ENCODE measurements at regions not wholly inside any gene's neighbourhood (a gene's known extent, or its start where the extent isn't known, plus 50 kb on each side); places are given as distances from the start of the nearest gene placed in this dataset.

GRCh38 chr17:49903523-49903922 lies 55.7 kb upstream of the TAC4 start:
- TF ChIP-seq CTCF (IDR thresholded peaks at IDR 0.05) = no peak
- H3K27me3 ChIP-seq (ENCODE audit: insufficient read depth in 3 of 3, low read length in 2 of 3) = peaks cover 0 to 63% (median 22%) of the 10 kb centered on the region in 3 donors
- ATAC-seq = no peak
- no peak for DNase-seq
- no peaks in the 10 kb centered on the region for H3K36me3 ChIP-seq (ENCODE audit: insufficient read depth in 1 of 2, low read depth in 1 of 2)
- H3K4me3 ChIP-seq = no peak overlapping the region
- H3K27ac ChIP-seq = no peak overlapping the region
- intact Hi-C loops (cut with DNase I) = no loop called here
- 42 to 51% (median 43%) methylated on average over 5 of the region's 5 CpGs for WGBS, 3 donors
- no peaks in the 10 kb centered on the region for H3K4me1 ChIP-seq
- no peaks in the 10 kb centered on the region for H3K9me3 ChIP-seq

- TF ChIP-seq CTCF (IDR thresholded peaks at IDR 0.05) = no peak
- no peaks in the 10 kb centered on the region for H3K9me3 ChIP-seq
These were observed 57.0 kb upstream of the TAC4 start for GRCh38 chr17:49904893-49905292.

GRCh38 chr17:49906531-49907136 lies 58.8 kb upstream of the TAC4 start:
- H3K4me3 ChIP-seq = no peak overlapping the region
- intact Hi-C loops (cut with DNase I) = no loop called here
- DNase-seq = no peak
- H3K36me3 ChIP-seq (ENCODE audit: insufficient read depth in 1 of 2, low read depth in 1 of 2) = no peaks in the 10 kb centered on the region
- no peaks in the 10 kb centered on the region for H3K4me1 ChIP-seq
- H3K27ac ChIP-seq = no peak overlapping the region
- ATAC-seq = no peak
- 54 to 61% (median 57%) methylated on average over 10 of the region's 10 CpGs for WGBS, 3 donors
- no peak for TF ChIP-seq CTCF (IDR thresholded peaks at IDR 0.05)
- H3K9me3 ChIP-seq = no peaks in the 10 kb centered on the region
- peaks cover 0 to 82% (median 41%) of the 10 kb centered on the region in 3 donors for H3K27me3 ChIP-seq (ENCODE audit: insufficient read depth in 3 of 3, low read length in 2 of 3)

More at GRCh38 chr17:49904893-49905292, 57.0 kb upstream of the TAC4 start:
- DNase-seq (no peak), ATAC-seq (no peak)
- no peak overlapping the region for H3K27ac ChIP-seq
- H3K27me3 ChIP-seq (ENCODE audit: insufficient read depth in 3 of 3, low read length in 2 of 3) = peaks cover 0 to 75% (median 35%) of the 10 kb centered on the region in 3 donors
- no peaks in the 10 kb centered on the region for H3K36me3 ChIP-seq (ENCODE audit: insufficient read depth in 1 of 2, low read depth in 1 of 2)
- 80% methylated on average over 9 of the region's 9 CpGs for WGBS, 3 donors
- no peak overlapping the region for H3K4me3 ChIP-seq
- no peaks in the 10 kb centered on the region for H3K4me1 ChIP-seq
- intact Hi-C loops (cut with DNase I) = no loop called here

GRCh38 chr17:49907279-49907678 lies 59.4 kb upstream of the TAC4 start:
- Histone ChIP-seq H3K27me3 (ENCODE audit: insufficient read depth in 3 of 3, low read length in 2 of 3) (peaks cover 0 to 80% (median 43%) of the 10 kb centered on the region in 3 donors), H3K36me3 (ENCODE audit: insufficient read depth in 1 of 2, low read depth in 1 of 2) (no peaks in the 10 kb centered on the region), H3K4me3 (no peak overlapping the region), H3K9me3 (no peaks in the 10 kb centered on the region), H3K27ac (no peak overlapping the region), H3K4me1 (no peaks in the 10 kb centered on the region)
- ATAC-seq (no peak), DNase-seq (no peak)
- 35 to 37% (median 35%) methylated on average over 8 of the region's 8 CpGs for WGBS, 3 donors
- TF ChIP-seq CTCF (IDR thresholded peaks at IDR 0.05) = no peak
- intact Hi-C loops (cut with DNase I) = no loop called here
